Esophagus squamous epithelium (tissue), 4 donors: ENCODE measurements at regions not wholly inside any gene's neighbourhood (a gene's known extent, or its start where the extent isn't known, plus 50 kb on each side); places are given as distances from the start of the nearest gene placed in this dataset.

Source experiments
- POLR2A ChIP-seq, 4 donors: fragments of 450-650 bp; IDR thresholded peaks; one replicate each; pipeline ENCODE4 v1.6.1; 2017; ENCODE audit warnings: antibody characterized with exemption in 4 of 4, mild to moderate bottlenecking in 4 of 4, moderate library complexity in 3 of 4
- TF ChIP-seq, protein P1 (sequence below), 6 experiments: fragments of 450-650 bp in 4 of 6; fragments of 200-600 bp in 2 of 6; sonication (generic) in 2 of 6; IDR thresholded peaks; one replicate each; pipeline ENCODE4 v1.5.1; 2016 to 2019; ENCODE audit warnings: antibody characterized with exemption in 6 of 6, mild to moderate bottlenecking in 4 of 6, moderate library complexity in 4 of 6

DNA sequence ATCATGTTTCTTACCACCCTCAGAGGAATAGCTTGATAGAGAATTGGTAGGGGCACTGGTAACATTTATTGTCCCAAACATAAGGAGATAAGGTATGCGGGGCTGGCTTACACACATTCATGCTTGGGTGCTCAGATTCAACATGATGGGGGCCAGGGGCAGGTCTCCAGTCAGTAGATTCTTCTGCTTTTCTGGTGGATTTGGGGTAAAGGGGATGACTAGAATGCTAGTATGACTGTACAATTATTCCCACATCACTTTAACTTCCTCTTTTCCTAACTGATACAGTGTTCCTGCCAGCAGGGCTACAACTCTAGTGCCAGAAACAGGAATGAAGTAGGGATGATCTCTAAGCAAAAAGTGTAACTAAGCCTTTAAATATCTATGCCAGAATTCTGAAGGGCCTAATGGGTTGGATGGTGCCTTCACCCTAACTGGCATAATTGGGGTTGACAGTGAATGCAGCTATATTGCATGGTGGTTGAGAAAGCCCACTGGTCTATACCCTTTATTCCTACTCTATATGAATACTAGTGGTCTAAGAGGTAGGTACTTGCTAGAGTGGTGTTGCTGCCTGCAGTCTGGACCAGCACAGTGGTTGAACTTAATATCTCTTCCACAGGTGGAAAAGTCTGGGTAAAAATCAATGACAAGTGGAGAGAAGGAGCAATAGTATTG lies 117.4 kb downstream of the IL12A start:
- TF ChIP-seq, protein P1, sequence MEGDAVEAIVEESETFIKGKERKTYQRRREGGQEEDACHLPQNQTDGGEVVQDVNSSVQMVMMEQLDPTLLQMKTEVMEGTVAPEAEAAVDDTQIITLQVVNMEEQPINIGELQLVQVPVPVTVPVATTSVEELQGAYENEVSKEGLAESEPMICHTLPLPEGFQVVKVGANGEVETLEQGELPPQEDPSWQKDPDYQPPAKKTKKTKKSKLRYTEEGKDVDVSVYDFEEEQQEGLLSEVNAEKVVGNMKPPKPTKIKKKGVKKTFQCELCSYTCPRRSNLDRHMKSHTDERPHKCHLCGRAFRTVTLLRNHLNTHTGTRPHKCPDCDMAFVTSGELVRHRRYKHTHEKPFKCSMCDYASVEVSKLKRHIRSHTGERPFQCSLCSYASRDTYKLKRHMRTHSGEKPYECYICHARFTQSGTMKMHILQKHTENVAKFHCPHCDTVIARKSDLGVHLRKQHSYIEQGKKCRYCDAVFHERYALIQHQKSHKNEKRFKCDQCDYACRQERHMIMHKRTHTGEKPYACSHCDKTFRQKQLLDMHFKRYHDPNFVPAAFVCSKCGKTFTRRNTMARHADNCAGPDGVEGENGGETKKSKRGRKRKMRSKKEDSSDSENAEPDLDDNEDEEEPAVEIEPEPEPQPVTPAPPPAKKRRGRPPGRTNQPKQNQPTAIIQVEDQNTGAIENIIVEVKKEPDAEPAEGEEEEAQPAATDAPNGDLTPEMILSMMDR (IDR thresholded peaks at IDR 0.05) = no peak
- no peak for TF ChIP-seq POLR2A (IDR thresholded peaks at IDR 0.05)
